ENCODE measurements at regions not wholly inside any gene's neighbourhood (a gene's known extent, or its start where the extent isn't known, plus 50 kb on each side); places are given as distances from the start of the nearest gene placed in this dataset.

GRCh38 chr7:116083796-116084195 is 53.2 kb upstream of the TFEC start:
- Histone ChIP-seq H3K4me3 (ENCODE audit: insufficient read depth, low read depth, low read length) (no peak overlapping the region), H3K27me3 (ENCODE audit: control insufficient read depth, insufficient read depth, low read length) (no peaks in the 10 kb centered on the region), H3K36me3 (replicated peaks; ENCODE audit: control insufficient read depth, insufficient read depth, low read length) (no peaks in the 10 kb centered on the region)
- DNase-seq: no peak

- H3K4me3 ChIP-seq (ENCODE audit: insufficient read depth, low read depth, low read length): no peak overlapping the region
- DNase-seq: no peak
- H3K27me3 ChIP-seq (ENCODE audit: control insufficient read depth, insufficient read depth, low read length): no peaks in the 10 kb centered on the region
- H3K36me3 ChIP-seq (replicated peaks; ENCODE audit: control insufficient read depth, insufficient read depth, low read length): no peaks in the 10 kb centered on the region
These were observed 56.0 kb upstream of the TFEC start for GRCh38 chr7:116086547-116087045.

- DNase-seq: no peak
- no peaks in the 10 kb centered on the region for H3K27me3 ChIP-seq (ENCODE audit: control insufficient read depth, insufficient read depth, low read length)
- no peaks in the 10 kb centered on the region for H3K36me3 ChIP-seq (replicated peaks; ENCODE audit: control insufficient read depth, insufficient read depth, low read length)
- no peak overlapping the region for H3K4me3 ChIP-seq (ENCODE audit: insufficient read depth, low read depth, low read length)
These were observed 56.7 kb upstream of the TFEC start for GRCh38 chr7:116087291-116087690.

DNA sequence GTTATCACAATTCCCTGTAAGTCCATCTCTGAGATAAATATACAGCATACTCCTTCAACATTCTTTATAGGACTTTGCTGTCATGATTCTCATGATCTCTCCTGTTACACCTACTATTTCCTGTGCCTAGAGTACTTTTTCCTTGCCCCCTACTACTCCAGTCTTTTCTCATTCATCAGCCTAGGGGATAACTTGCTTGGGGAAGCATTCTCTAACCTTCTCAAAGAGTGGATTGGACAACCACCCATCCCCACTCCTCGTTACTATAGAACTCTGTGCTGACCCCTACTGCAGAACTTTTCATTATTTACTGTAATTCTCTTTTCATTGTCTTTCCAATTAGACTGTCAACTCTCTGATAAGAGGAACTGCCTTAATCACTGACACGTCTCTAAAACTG is 57.4 kb upstream of the TFEC start:
- no peak overlapping the region for H3K4me3 ChIP-seq (ENCODE audit: insufficient read depth, low read depth, low read length)
- peak; percentile 3 for DNase-seq
- H3K27me3 ChIP-seq (ENCODE audit: control insufficient read depth, insufficient read depth, low read length): no peaks in the 10 kb centered on the region
- no peaks in the 10 kb centered on the region for H3K36me3 ChIP-seq (replicated peaks; ENCODE audit: control insufficient read depth, insufficient read depth, low read length)

DNA sequence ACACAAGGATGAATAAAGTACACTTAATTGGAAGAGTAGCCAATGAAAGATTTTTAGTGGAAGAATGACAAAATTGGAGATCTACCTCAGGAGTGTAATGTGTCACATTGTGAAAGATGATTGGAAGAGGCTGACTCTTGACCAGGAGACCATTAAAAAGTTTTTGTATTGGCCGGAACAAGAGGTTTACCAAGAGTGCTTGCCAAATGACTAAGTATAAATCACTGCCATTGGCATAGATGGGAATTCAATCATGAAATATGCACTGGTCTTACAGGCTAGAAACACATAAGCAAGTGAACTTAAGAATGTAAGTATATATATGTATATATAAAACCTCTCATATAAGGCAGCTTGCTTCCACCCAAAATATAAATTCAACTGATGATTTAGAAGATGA is 58.7 kb upstream of the TFEC start:
- Histone ChIP-seq H3K4me3 (ENCODE audit: insufficient read depth, low read depth, low read length) (no peak overlapping the region), H3K36me3 (replicated peaks; ENCODE audit: control insufficient read depth, insufficient read depth, low read length) (no peaks in the 10 kb centered on the region), H3K27me3 (ENCODE audit: control insufficient read depth, insufficient read depth, low read length) (no peaks in the 10 kb centered on the region)
- DNase-seq: no peak

DNA sequence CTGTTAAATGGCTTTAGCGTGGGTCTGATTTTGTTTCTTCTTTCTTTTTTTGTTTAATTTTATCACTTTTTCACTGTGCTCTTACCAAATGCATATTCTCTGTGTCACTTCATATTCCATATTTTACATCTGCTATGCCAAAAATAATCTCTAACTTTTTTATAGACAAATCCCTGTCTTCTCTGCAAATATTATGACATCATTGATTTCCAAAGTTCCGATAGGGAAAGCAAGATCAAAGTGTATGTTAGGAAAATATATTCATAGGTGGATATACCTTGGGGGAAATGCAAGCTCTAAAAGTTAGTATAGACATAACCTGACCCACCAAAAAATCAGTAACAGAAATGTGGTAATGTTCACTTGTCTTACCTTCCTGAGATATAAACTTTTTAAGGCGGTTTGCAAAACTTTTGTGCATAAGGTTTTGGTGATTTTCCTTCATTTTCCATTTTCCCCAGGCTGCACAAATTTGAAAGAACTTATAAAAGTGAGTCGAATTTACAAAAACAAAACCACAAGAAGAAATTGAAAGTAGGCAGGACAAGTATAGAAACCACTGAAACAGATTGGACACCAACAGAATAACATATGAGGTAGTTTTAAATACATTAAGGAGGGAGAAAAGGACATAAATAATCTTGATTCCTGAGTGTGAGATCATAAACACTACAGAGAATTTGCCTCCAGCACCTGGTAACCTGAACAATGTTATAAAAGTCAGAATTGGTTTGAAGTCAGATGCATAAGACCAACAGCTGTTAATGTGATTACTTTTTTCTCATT is 63.1 kb upstream of the TFEC start:
- Histone ChIP-seq H3K36me3 (replicated peaks; ENCODE audit: control insufficient read depth, insufficient read depth, low read length) (no peaks in the 10 kb centered on the region), H3K4me3 (ENCODE audit: insufficient read depth, low read depth, low read length) (no peak overlapping the region), H3K27me3 (ENCODE audit: control insufficient read depth, insufficient read depth, low read length) (no peaks in the 10 kb centered on the region)
- no peak for DNase-seq

- Histone ChIP-seq H3K4me3 (ENCODE audit: insufficient read depth, low read depth, low read length) (no peak overlapping the region), H3K27me3 (ENCODE audit: control insufficient read depth, insufficient read depth, low read length) (no peaks in the 10 kb centered on the region)
- no peak for DNase-seq
These were observed 64.8 kb upstream of the TFEC start for GRCh38 chr7:116095396-116095795.

DNA sequence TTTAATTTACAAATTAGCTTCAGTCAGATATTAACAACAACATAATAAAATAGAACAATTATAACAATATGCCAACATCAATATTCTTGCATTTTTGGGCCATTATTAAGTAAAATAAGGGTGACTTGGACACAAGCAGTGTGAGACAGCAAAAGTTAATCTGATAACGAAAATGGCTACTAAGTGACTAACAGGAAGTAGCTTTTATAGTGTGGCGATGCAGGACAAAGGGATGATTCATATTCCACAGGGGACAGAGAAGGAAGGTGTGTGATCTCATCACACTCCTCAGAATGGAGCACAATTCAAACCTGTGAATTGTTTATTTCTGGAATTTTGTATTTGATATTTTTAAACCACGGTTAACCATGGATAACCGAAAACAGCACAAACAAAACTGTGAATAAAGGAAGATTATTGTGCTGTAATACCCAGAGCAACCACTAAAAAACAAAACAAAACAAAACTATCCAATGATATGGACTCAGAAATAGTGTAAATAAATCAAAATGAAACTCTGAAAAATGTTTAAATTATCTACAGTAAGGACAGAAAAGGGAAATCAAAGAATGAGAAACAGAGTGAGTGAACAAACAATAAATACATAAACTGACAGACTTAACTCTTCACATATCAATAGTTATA is 66.9 kb upstream of the TFEC start:
- H3K36me3 ChIP-seq (replicated peaks; ENCODE audit: control insufficient read depth, insufficient read depth, low read length): no peaks in the 10 kb centered on the region

More at GRCh38 chr7:116095396-116095795, 64.8 kb upstream of the TFEC start:
- no peaks in the 10 kb centered on the region for H3K36me3 ChIP-seq (replicated peaks; ENCODE audit: control insufficient read depth, insufficient read depth, low read length)

DNA sequence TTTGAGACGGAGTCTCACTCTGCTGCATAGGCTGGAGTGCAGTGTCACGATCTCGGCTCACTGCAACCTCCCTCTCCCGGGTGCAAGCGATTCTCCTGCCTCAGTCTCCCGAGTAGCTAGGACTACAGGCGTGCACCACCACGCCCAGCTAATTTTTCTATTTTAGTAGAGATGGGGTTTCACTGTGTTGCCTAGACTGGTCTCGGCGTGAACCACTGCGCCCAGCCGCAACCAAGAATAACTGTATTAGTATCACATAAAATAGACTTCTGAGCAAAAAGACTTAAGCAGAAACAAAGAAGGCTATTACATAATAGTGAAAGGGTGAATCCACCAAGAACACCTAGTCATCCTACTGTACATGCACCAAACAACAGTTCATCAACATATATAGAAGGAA is 67.6 kb upstream of the TFEC start:
- no peak for DNase-seq
- H3K4me3 ChIP-seq (ENCODE audit: insufficient read depth, low read depth, low read length): no peak overlapping the region
- H3K36me3 ChIP-seq (replicated peaks; ENCODE audit: control insufficient read depth, insufficient read depth, low read length): no peaks in the 10 kb centered on the region
- no peaks in the 10 kb centered on the region for H3K27me3 ChIP-seq (ENCODE audit: control insufficient read depth, insufficient read depth, low read length)

More for the DNA sequence above, 66.9 kb upstream of the TFEC start:
- Histone ChIP-seq H3K4me3 (ENCODE audit: insufficient read depth, low read depth, low read length) (no peak overlapping the region), H3K27me3 (ENCODE audit: control insufficient read depth, insufficient read depth, low read length) (no peaks in the 10 kb centered on the region)
- DNase-seq: no peak

GRCh38 chr7:116100626-116101025 is 70.1 kb upstream of the TFEC start:
- DNase-seq: no peak
- Histone ChIP-seq H3K4me3 (ENCODE audit: insufficient read depth, low read depth, low read length) (no peak overlapping the region), H3K36me3 (replicated peaks; ENCODE audit: control insufficient read depth, insufficient read depth, low read length) (no peaks in the 10 kb centered on the region), H3K27me3 (ENCODE audit: control insufficient read depth, insufficient read depth, low read length) (no peaks in the 10 kb centered on the region)

DNA sequence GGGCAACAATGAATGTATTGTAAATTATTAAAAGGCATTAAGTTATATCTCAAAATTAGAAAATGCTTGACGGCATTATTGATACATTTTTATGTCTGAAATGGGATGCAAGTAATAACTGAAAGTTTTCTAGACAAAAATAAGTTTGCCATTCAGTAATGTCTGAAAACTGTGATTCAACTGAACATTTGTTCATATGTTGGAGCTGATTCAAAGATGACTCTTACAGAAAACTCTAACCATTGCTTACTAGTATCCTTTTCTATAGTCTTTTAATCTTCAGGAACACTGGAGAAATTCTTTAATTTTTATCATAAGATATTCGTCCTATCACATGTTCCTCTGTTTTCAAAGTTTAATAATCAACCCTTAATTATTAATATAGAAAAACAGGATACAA is 71.1 kb upstream of the TFEC start:
- Histone ChIP-seq H3K36me3 (replicated peaks; ENCODE audit: control insufficient read depth, insufficient read depth, low read length) (no peaks in the 10 kb centered on the region), H3K4me3 (ENCODE audit: insufficient read depth, low read depth, low read length) (no peak overlapping the region), H3K27me3 (ENCODE audit: control insufficient read depth, insufficient read depth, low read length) (no peaks in the 10 kb centered on the region)
- no peak for DNase-seq

DNA sequence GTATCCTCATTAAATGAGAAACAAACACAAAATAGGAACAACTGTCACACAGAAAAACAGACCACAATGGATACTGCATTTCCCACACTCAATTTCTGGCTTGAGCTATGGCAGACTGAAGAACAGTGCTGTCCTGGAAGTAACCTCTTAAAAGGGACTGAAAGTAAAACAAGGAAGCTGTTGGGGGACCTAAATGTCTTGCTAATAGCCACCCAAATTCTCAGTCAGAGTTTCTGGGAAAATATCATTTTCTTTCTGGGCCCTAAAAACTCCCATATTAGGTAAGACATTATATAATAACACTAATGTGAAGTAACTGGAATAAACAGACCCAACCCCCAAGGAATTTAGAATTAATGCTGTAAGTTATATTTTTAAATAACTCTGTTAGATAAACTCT is 80.9 kb upstream of the TFEC start:
- H3K27me3 ChIP-seq (ENCODE audit: control insufficient read depth, insufficient read depth, low read length): no peaks in the 10 kb centered on the region
- H3K36me3 ChIP-seq (replicated peaks; ENCODE audit: control insufficient read depth, insufficient read depth, low read length): no peaks in the 10 kb centered on the region
- no peak overlapping the region for H3K4me3 ChIP-seq (ENCODE audit: insufficient read depth, low read depth, low read length)
- DNase-seq: no peak

GRCh38 chr7:116113310-116113709 is 82.7 kb upstream of the TFEC start:
- Histone ChIP-seq H3K4me3 (ENCODE audit: insufficient read depth, low read depth, low read length) (no peak overlapping the region), H3K36me3 (replicated peaks; ENCODE audit: control insufficient read depth, insufficient read depth, low read length) (no peaks in the 10 kb centered on the region), H3K27me3 (ENCODE audit: control insufficient read depth, insufficient read depth, low read length) (no peaks in the 10 kb centered on the region)
- no peak for DNase-seq

DNA sequence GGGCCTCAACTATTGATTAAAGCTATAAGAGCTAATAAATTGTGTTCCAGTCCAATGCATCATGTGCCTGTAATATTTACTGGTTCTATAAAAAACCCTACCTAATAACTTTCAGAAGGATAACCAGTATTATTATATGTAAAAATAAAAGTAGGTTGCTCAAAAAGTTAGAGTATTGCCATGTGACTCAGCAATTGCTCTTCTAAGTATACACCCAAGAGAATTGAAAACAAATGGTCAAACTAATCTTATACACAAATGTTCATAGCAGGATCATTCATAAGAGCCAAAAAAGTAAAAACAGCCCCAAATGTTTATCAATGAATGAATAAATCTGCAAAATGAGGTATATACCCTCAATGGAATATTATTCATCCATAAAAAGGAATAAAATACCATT is 89.5 kb upstream of the TES start:
- no peak for DNase-seq
- Histone ChIP-seq H3K36me3 (replicated peaks; ENCODE audit: control insufficient read depth, insufficient read depth, low read length) (no peaks in the 10 kb centered on the region), H3K27me3 (ENCODE audit: control insufficient read depth, insufficient read depth, low read length) (no peaks in the 10 kb centered on the region), H3K4me3 (ENCODE audit: insufficient read depth, low read depth, low read length) (no peak overlapping the region)

DNA sequence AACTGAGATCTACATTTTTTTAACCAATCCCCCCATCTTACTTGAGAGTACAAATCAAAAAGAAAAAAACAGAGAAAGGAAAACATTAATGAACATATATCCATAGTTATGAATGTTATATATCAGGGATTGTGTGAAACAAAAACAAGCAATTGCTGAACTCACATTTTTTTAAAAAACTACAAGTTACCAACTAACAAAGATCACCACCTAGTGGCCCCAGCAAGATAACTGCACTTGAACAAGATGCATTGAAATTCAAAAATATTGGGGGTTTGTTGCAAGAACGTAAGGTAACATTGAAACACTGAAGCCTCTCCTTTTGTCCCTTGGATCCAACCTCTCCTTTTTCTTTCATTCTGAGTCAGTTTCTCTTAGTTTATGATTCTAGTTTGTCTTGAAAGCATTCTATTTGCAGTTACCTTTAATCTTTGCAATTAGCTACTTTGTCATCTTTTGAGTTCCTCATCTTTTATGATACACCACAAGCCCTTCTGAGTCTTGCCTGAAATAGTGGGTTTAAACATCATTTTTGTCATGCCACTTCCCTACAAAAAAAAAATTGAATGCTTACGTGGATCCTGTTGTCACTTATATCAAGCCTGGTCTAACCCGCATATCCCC is 87.3 kb upstream of the TES start:
- no peaks in the 10 kb centered on the region for H3K27me3 ChIP-seq (ENCODE audit: control insufficient read depth, insufficient read depth, low read length)
- no peak overlapping the region for H3K4me3 ChIP-seq (ENCODE audit: insufficient read depth, low read depth, low read length)
- no peaks in the 10 kb centered on the region for H3K36me3 ChIP-seq (replicated peaks; ENCODE audit: control insufficient read depth, insufficient read depth, low read length)
- DNase-seq: peak; percentile 6

Measured in H7 (cell line).